GM19238 (cell line): ENCODE measurements at regions not wholly inside any gene's neighbourhood (a gene's known extent, or its start where the extent isn't known, plus 50 kb on each side); places are given as distances from the start of the nearest gene placed in this dataset.
A peak's percentile ranks its signal among the peaks of the same experiment; 100 is the strongest.
"Not testable (repeated sequence)": the region's sequence is repeated elsewhere in the genome, so short reads cannot be mapped to it uniquely, and the experiment has no call there.

ENCODE experiments used
- DNase-seq: peaks from one replicate; pipeline ENCODE4 v3.0.0; 2011; ENCODE audit warnings: low spot score; ENCODE audit not compliant: insufficient read length

GRCh38 chr12:80045594-80045993 is 53.7 kb upstream of the OTOGL start:
- no peak for DNase-seq

GRCh38 chr12:80044694-80045046 is 54.7 kb upstream of the OTOGL start:
- no peak for DNase-seq

GRCh38 chr12:80041692-80042091 is 57.6 kb upstream of the OTOGL start:
- no peak for DNase-seq

- no peak for DNase-seq
Observed at GRCh38 chr12:80041071-80041470, 58.3 kb upstream of the OTOGL start.

GRCh38 chr12:80040075-80040738 is 59.1 kb upstream of the OTOGL start:
- no peak for DNase-seq

- DNase-seq: no peak
Observed at GRCh38 chr12:80038062-80038560, 61.2 kb upstream of the OTOGL start.

- no peak for DNase-seq
Observed at GRCh38 chr12:80033448-80033847, 65.9 kb upstream of the OTOGL start.

GRCh38 chr12:80032946-80033345 is 66.4 kb upstream of the OTOGL start:
- no peak for DNase-seq

- no peak for DNase-seq
Observed at GRCh38 chr12:80031229-80031628, 68.1 kb upstream of the OTOGL start.

- DNase-seq: no peak
Observed at GRCh38 chr12:80025638-80026037, 73.7 kb upstream of the OTOGL start.

- DNase-seq: no peak
Observed at GRCh38 chr12:80019691-80020090, 79.6 kb upstream of the OTOGL start.

- DNase-seq: no peak
Observed at GRCh38 chr12:80018119-80018518, 81.2 kb upstream of the OTOGL start.

GRCh38 chr12:80017261-80017870 is 82.0 kb upstream of the OTOGL start:
- no peak for DNase-seq

- no peak for DNase-seq
Observed at GRCh38 chr12:80016684-80017083, 81.8 kb upstream of the PPP1R12A start.

- no peak for DNase-seq
Observed at GRCh38 chr12:80015660-80016059, 80.8 kb upstream of the PPP1R12A start.

- DNase-seq: not testable (repeated sequence)
Observed at GRCh38 chr12:80003744-80004143, 68.8 kb upstream of the PPP1R12A start.

- no peak for DNase-seq
Observed at GRCh38 chr12:80001562-80001961, 66.7 kb upstream of the PPP1R12A start.

GRCh38 chr12:80000831-80001230 is 65.9 kb upstream of the PPP1R12A start:
- no peak for DNase-seq

- DNase-seq: no peak
Observed at GRCh38 chr12:79998554-79998953, 63.7 kb upstream of the PPP1R12A start.

- peak; percentile 37 for DNase-seq
Observed at GRCh38 chr12:79997096-79997791, 62.3 kb upstream of the PPP1R12A start.

GRCh38 chr12:79995385-79996084 is 60.6 kb upstream of the PPP1R12A start:
- DNase-seq: not testable (repeated sequence)
